ENCODE measurements at regions not wholly inside any gene's neighbourhood (a gene's known extent, or its start where the extent isn't known, plus 50 kb on each side); places are given as distances from the start of the nearest gene placed in this dataset.

DNA sequence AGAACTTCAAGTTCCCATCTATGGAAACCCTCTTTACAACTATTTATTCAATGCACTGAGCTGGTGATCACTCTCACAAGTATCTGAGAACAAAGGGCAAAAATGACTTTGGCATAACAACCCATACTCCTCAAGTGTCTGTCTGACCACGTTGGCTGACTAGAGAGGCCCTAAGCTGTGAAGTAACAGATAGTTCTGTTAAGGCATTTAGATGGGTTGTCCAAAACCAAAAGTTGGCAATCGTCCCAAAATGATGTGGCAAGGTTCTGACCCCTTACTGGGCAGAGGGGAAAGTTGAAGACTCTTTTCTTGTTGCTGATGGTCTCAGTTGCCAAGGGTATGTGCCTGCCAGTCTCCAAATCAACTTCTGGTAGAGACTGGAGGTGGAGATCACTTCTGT lies 524.8 kb downstream of the PPARGC1A start:
- H3K4me1 ChIP-seq (ENCODE audit: control insufficient read depth in 2 of 3, insufficient read depth in 2 of 3, low read depth in 1 of 3, low read length in 3 of 3) = no peaks in the 10 kb centered on the region
- H3K27me3 ChIP-seq (ENCODE audit: control insufficient read depth, insufficient read depth, low read length) = no peaks in the 10 kb centered on the region
- intact Hi-C loops (cut with DNase I) = no loop called here
- H3K9ac ChIP-seq (ENCODE audit: low read length in 3 of 3) = no peak overlapping the region
- no peak overlapping the region for H3K4me3 ChIP-seq (ENCODE audit: low read length in 3 of 3)
- H3K9me3 ChIP-seq (ENCODE audit: control insufficient read depth in 2 of 3, insufficient read depth in 1 of 3, low read length in 3 of 3) = no peaks in the 10 kb centered on the region
- no peak for DNase-seq
- no peak for FAIRE-seq
- TF ChIP-seq, protein P1, sequence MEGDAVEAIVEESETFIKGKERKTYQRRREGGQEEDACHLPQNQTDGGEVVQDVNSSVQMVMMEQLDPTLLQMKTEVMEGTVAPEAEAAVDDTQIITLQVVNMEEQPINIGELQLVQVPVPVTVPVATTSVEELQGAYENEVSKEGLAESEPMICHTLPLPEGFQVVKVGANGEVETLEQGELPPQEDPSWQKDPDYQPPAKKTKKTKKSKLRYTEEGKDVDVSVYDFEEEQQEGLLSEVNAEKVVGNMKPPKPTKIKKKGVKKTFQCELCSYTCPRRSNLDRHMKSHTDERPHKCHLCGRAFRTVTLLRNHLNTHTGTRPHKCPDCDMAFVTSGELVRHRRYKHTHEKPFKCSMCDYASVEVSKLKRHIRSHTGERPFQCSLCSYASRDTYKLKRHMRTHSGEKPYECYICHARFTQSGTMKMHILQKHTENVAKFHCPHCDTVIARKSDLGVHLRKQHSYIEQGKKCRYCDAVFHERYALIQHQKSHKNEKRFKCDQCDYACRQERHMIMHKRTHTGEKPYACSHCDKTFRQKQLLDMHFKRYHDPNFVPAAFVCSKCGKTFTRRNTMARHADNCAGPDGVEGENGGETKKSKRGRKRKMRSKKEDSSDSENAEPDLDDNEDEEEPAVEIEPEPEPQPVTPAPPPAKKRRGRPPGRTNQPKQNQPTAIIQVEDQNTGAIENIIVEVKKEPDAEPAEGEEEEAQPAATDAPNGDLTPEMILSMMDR (IDR thresholded peaks at IDR 0.05; ENCODE audit: borderline replicate concordance, extremely low read depth, insufficient read depth) = no peak
- no peaks in the 10 kb centered on the region for H3K36me3 ChIP-seq (ENCODE audit: control insufficient read depth in 2 of 3, insufficient read depth in 3 of 3, low read length in 3 of 3)
- no peak overlapping the region for H3K27ac ChIP-seq (ENCODE audit: low read depth in 2 of 2, low read length in 2 of 2)

DNA sequence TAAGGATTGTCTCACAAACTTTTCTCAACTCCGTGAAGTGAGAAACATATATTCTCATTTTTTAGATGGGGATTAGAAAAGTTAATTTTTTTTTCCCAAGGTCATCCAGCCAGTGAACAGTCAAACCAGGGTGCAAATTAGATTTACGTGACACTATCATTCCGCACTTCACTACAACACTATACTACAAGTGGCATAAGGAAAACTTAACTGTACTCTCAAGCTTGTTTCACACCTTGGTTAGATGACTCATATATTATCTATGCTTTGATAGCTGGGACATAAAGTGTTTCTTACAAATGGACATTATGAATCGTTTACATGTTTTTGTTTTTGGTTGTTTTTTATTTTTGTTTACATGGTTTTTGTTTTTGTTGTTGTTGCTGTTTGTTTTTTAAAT lies 525.7 kb downstream of the PPARGC1A start:
- Histone ChIP-seq H3K4me1 (ENCODE audit: control insufficient read depth in 2 of 3, insufficient read depth in 2 of 3, low read depth in 1 of 3, low read length in 3 of 3) (no peaks in the 10 kb centered on the region), H3K36me3 (ENCODE audit: control insufficient read depth in 2 of 3, insufficient read depth in 3 of 3, low read length in 3 of 3) (no peaks in the 10 kb centered on the region), H3K27me3 (ENCODE audit: control insufficient read depth, insufficient read depth, low read length) (no peaks in the 10 kb centered on the region), H3K27ac (ENCODE audit: low read depth in 2 of 2, low read length in 2 of 2) (no peak overlapping the region), H3K9me3 (ENCODE audit: control insufficient read depth in 2 of 3, insufficient read depth in 1 of 3, low read length in 3 of 3) (no peaks in the 10 kb centered on the region), H3K4me3 (ENCODE audit: low read length in 3 of 3) (no peak overlapping the region), H3K9ac (ENCODE audit: low read length in 3 of 3) (no peak overlapping the region)
- DNase-seq (no peak), FAIRE-seq (no peak)
- intact Hi-C loops (cut with DNase I) = no loop called here
- TF ChIP-seq, protein P1 (IDR thresholded peaks at IDR 0.05; ENCODE audit: borderline replicate concordance, extremely low read depth, insufficient read depth) = no peak

DNA sequence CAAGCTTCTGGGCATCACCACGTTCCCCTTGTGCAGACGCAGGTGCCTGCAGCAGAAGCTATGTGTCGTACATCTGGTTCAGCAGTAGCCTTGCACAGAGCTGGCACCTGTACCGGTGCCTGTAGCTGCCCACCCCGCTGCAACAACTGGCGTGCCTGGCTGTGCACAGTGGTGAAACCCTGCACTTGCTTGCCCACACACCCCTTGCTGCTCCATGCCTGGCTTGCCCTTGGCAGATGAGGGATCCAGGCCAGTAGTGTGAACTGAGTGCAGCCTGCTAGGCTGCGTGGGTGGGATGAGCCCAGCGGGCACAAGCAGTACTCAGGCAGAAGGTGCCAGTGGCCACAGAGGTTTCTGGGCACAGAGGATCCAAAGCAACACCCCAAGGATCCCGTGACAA lies 528.4 kb downstream of the PPARGC1A start:
- no peak overlapping the region for H3K9ac ChIP-seq (ENCODE audit: low read length in 3 of 3)
- H3K4me1 ChIP-seq (ENCODE audit: control insufficient read depth in 2 of 3, insufficient read depth in 2 of 3, low read depth in 1 of 3, low read length in 3 of 3) = no peaks in the 10 kb centered on the region
- no peak for FAIRE-seq
- no peaks in the 10 kb centered on the region for H3K36me3 ChIP-seq (ENCODE audit: control insufficient read depth in 2 of 3, insufficient read depth in 3 of 3, low read length in 3 of 3)
- H3K27ac ChIP-seq (ENCODE audit: low read depth in 2 of 2, low read length in 2 of 2) = no peak overlapping the region
- DNase-seq = no peak
- H3K9me3 ChIP-seq (ENCODE audit: control insufficient read depth in 2 of 3, insufficient read depth in 1 of 3, low read length in 3 of 3) = no peaks in the 10 kb centered on the region
- H3K27me3 ChIP-seq (ENCODE audit: control insufficient read depth, insufficient read depth, low read length) = no peaks in the 10 kb centered on the region
- TF ChIP-seq, protein P1 (IDR thresholded peaks at IDR 0.05; ENCODE audit: borderline replicate concordance, extremely low read depth, insufficient read depth) = no peak
- no peak overlapping the region for H3K4me3 ChIP-seq (ENCODE audit: low read length in 3 of 3)
- intact Hi-C loops (cut with DNase I) = no loop called here

DNA sequence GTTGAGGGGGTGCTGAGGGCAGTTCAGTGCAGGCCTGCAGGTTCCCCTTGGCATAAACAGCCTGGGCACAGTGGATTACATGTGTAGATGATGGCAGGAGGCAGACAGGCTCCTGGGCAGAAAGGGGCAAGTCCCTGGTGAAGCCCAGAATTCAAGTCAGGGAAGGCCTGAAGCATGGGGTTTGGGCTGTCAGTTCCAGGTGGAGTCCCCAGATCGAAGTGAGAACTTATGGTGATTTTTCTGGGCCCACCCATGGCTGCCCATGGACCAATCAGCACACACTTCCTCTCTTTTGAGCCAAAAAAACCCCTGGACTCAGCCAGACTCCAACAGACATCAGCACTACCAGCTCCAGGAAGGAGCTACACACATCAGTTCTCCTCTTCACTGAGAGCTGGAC lies 529.1 kb downstream of the PPARGC1A start:
- H3K27me3 ChIP-seq (ENCODE audit: control insufficient read depth, insufficient read depth, low read length) = no peaks in the 10 kb centered on the region
- no peaks in the 10 kb centered on the region for H3K4me1 ChIP-seq (ENCODE audit: control insufficient read depth in 2 of 3, insufficient read depth in 2 of 3, low read depth in 1 of 3, low read length in 3 of 3)
- TF ChIP-seq, protein P1 (IDR thresholded peaks at IDR 0.05; ENCODE audit: borderline replicate concordance, extremely low read depth, insufficient read depth) = no peak
- no peak overlapping the region for H3K9ac ChIP-seq (ENCODE audit: low read length in 3 of 3)
- intact Hi-C loops (cut with DNase I) = no loop called here
- no peak overlapping the region for H3K4me3 ChIP-seq (ENCODE audit: low read length in 3 of 3)
- FAIRE-seq = no peak
- H3K9me3 ChIP-seq (ENCODE audit: control insufficient read depth in 2 of 3, insufficient read depth in 1 of 3, low read length in 3 of 3) = no peaks in the 10 kb centered on the region
- H3K36me3 ChIP-seq (ENCODE audit: control insufficient read depth in 2 of 3, insufficient read depth in 3 of 3, low read length in 3 of 3) = no peaks in the 10 kb centered on the region
- DNase-seq = no peak
- H3K27ac ChIP-seq (ENCODE audit: low read depth in 2 of 2, low read length in 2 of 2) = no peak overlapping the region
